NCI-H187 treated with DMSO at 0.1 percent for 48 hours (cell line): ENCODE measurements at regions not wholly inside any gene's neighbourhood (a gene's known extent, or its start where the extent isn't known, plus 50 kb on each side); places are given as distances from the start of the nearest gene placed in this dataset.
"Not testable (repeated sequence)": the region's sequence is repeated elsewhere in the genome, so short reads cannot be mapped to it uniquely, and the experiment has no call there.

Experiments
- DNase-seq: peaks from one replicate; lab custom pipeline; 2025; lab: John Stamatoyannopoulos, UW

GRCh38 chr10:89949496-89949895 is 248.1 kb downstream of the KIF20B start:
- DNase-seq, result no peak

- no peak for DNase-seq
Observed at GRCh38 chr10:89952325-89952724, 250.9 kb downstream of the KIF20B start.

- DNase-seq, result no peak
Observed at GRCh38 chr10:89952751-89953150, 251.4 kb downstream of the KIF20B start.

- no peak for DNase-seq
Observed at GRCh38 chr10:89954061-89954460, 252.7 kb downstream of the KIF20B start.

GRCh38 chr10:89954787-89955566 is 253.6 kb downstream of the KIF20B start:
- DNase-seq, result no peak

- no peak for DNase-seq
Observed at GRCh38 chr10:89959433-89960110, 258.2 kb downstream of the KIF20B start.

GRCh38 chr10:89963451-89964102 is 262.2 kb downstream of the KIF20B start:
- no peak for DNase-seq

GRCh38 chr10:89966211-89966610 is 264.8 kb downstream of the KIF20B start:
- DNase-seq, result no peak

GRCh38 chr10:89973326-89973725 is 271.9 kb downstream of the KIF20B start:
- DNase-seq, result no peak

- no peak for DNase-seq
Observed at GRCh38 chr10:89975071-89975470, 273.7 kb downstream of the KIF20B start.

- no peak for DNase-seq
Observed at GRCh38 chr10:89975771-89976170, 274.4 kb downstream of the KIF20B start.

- no peak for DNase-seq
Observed at GRCh38 chr10:89978081-89978480, 276.7 kb downstream of the KIF20B start.

- DNase-seq, result no peak
Observed at GRCh38 chr10:89979726-89980125, 278.3 kb downstream of the KIF20B start.

GRCh38 chr10:89980166-89980565 is 278.8 kb downstream of the KIF20B start:
- DNase-seq, result no peak

GRCh38 chr10:89981891-89982290 is 280.5 kb downstream of the KIF20B start:
- no peak for DNase-seq

GRCh38 chr10:89985446-89985845 is 284.1 kb downstream of the KIF20B start:
- no peak for DNase-seq

GRCh38 chr10:89988361-89988760 is 287.0 kb downstream of the KIF20B start:
- not testable (repeated sequence) for DNase-seq

- no peak for DNase-seq
Observed at GRCh38 chr10:89992575-89992974, 291.2 kb downstream of the KIF20B start.

- DNase-seq, result no peak
Observed at GRCh38 chr10:90007226-90007625, 305.8 kb downstream of the KIF20B start.

GRCh38 chr10:90011281-90011680 is 309.9 kb downstream of the KIF20B start:
- DNase-seq, result not testable (repeated sequence)

GRCh38 chr10:90018819-90019218 is 317.4 kb downstream of the KIF20B start:
- no peak for DNase-seq

GRCh38 chr10:90020506-90020905 is 319.1 kb downstream of the KIF20B start:
- DNase-seq, result no peak

- no peak for DNase-seq
Observed at GRCh38 chr10:90023950-90024349, 322.6 kb downstream of the KIF20B start.
